Smooth muscle cell (in vitro differentiated cells): ENCODE measurements at regions not wholly inside any gene's neighbourhood (a gene's known extent, or its start where the extent isn't known, plus 50 kb on each side); places are given as distances from the start of the nearest gene placed in this dataset.

Experiments used
- DNase-seq: peaks from one replicate; lab custom pipeline; 2025; ENCODE audit not compliant: unreplicated experiment; lab: John Stamatoyannopoulos, UW
- H2AFZ ChIP-seq: fragments of 200-600 bp; sonication (generic); 2 replicates; pipeline ENCODE4 v1.6.0; 2016; ENCODE audit warnings: antibody characterized with exemption, low read depth, mild to moderate bottlenecking
- H3F3A ChIP-seq: fragments of 200-600 bp; sonication (generic); 2 replicates; pipeline ENCODE4 v1.6.0; 2017; ENCODE audit warnings: antibody characterized with exemption, low read depth
- H3K27ac ChIP-seq: fragments of 200-600 bp; sonication (generic); 2 replicates; pipeline ENCODE4 v1.5.1; 2016; ENCODE audit warnings: low read depth, mild to moderate bottlenecking
- H3K27me3 ChIP-seq: fragments of 200-600 bp; sonication (generic); 2 replicates; pipeline ENCODE4 v1.6.1; 2016; ENCODE audit warnings: low read depth, mild to moderate bottlenecking
- H3K36me3 ChIP-seq: fragments of 200-600 bp; sonication (generic); 2 replicates; pipeline ENCODE4 v1.5.1; 2016; ENCODE audit warnings: low read depth
- H3K4me1 ChIP-seq: fragments of 200-600 bp; sonication (generic); 2 replicates; pipeline ENCODE4 v1.5.1; 2016; ENCODE audit warnings: low read depth
- H3K4me2 ChIP-seq: fragments of 200-600 bp; sonication (generic); 2 replicates; pipeline ENCODE4 v1.6.0; 2016; ENCODE audit warnings: mild to moderate bottlenecking
- H3K4me3 ChIP-seq: fragments of 200-600 bp; sonication (generic); 2 replicates; pipeline ENCODE4 v1.5.1; 2016; ENCODE audit warnings: mild to moderate bottlenecking
- H3K79me2 ChIP-seq: fragments of 200-600 bp; sonication (generic); 2 replicates; pipeline ENCODE4 v1.6.0; 2016; ENCODE audit warnings: low read depth, mild to moderate bottlenecking
- H3K9ac ChIP-seq: fragments of 200-600 bp; sonication (generic); 2 replicates; pipeline ENCODE4 v1.6.0; 2016; ENCODE audit warnings: low read depth
- H3K9me3 ChIP-seq: fragments of 200-600 bp; sonication (generic); replicated peaks from 2 replicates; pipeline ENCODE4 v1.5.1; 2016; ENCODE audit warnings: low read depth
- H4K20me1 ChIP-seq: fragments of 200-600 bp; sonication (generic); 2 replicates; pipeline ENCODE4 v1.6.0; 2016; ENCODE audit warnings: low read depth
- CTCF ChIP-seq: fragments of 200-600 bp; sonication (generic); IDR thresholded peaks from 2 replicates; pipeline ENCODE4 v1.5.1; 2017; ENCODE audit warnings: borderline replicate concordance, mild to moderate bottlenecking, antibody characterized with exemption; ENCODE audit not compliant: insufficient read depth, poor library complexity, severe bottlenecking
- WGBS: methylation state at CpG from one replicate; pipeline ENCODE4 v1.1.7; 2016; ENCODE audit warnings: low lambda C conversion rate; 5-methylcytosine and 5-hydroxymethylcytosine counted together

- H3K79me2 ChIP-seq: no peaks in the 10 kb centered on the region
- H3K9me3 ChIP-seq: no peaks in the 10 kb centered on the region
- H2AFZ ChIP-seq: no peak overlapping the region
- no peak overlapping the region for H3K27ac ChIP-seq
- no peak overlapping the region for H3K9ac ChIP-seq
- 79% methylated on average over 5 of the region's 5 CpGs for WGBS
- no peaks in the 10 kb centered on the region for H3K36me3 ChIP-seq
- H4K20me1 ChIP-seq: no peaks in the 10 kb centered on the region
- no peaks in the 10 kb centered on the region for H3K4me1 ChIP-seq
- TF ChIP-seq CTCF: no peak
- no peak overlapping the region for H3K4me3 ChIP-seq
- no peak for DNase-seq
- H3K4me2 ChIP-seq: no peak overlapping the region
- no peaks in the 10 kb centered on the region for H3F3A ChIP-seq
- no peaks in the 10 kb centered on the region for H3K27me3 ChIP-seq
These were observed 204.7 kb downstream of the ANKRD60 start for GRCh38 chr20:58023781-58024180.

- H3K79me2 ChIP-seq: no peaks in the 10 kb centered on the region
- 98% methylated on average over 9 of the region's 9 CpGs for WGBS
- H3K9ac ChIP-seq: no peak overlapping the region
- no peaks in the 10 kb centered on the region for H3K36me3 ChIP-seq
- H3K4me3 ChIP-seq: no peak overlapping the region
- no peaks in the 10 kb centered on the region for H4K20me1 ChIP-seq
- H3F3A ChIP-seq: no peaks in the 10 kb centered on the region
- DNase-seq: no peak
- no peaks in the 10 kb centered on the region for H3K4me1 ChIP-seq
- TF ChIP-seq CTCF: no peak
- no peaks in the 10 kb centered on the region for H3K27me3 ChIP-seq
- H3K27ac ChIP-seq: no peak overlapping the region
- no peak overlapping the region for H2AFZ ChIP-seq
- no peaks in the 10 kb centered on the region for H3K9me3 ChIP-seq
- no peak overlapping the region for H3K4me2 ChIP-seq
These were observed 205.1 kb downstream of the ANKRD60 start for GRCh38 chr20:58023346-58023745.

- Histone ChIP-seq H4K20me1 (no peaks in the 10 kb centered on the region), H3K9me3 (no peaks in the 10 kb centered on the region), H3K36me3 (no peaks in the 10 kb centered on the region), H2AFZ (no peak overlapping the region), H3K27ac (no peak overlapping the region), H3K4me1 (no peaks in the 10 kb centered on the region), H3K4me3 (no peak overlapping the region), H3K9ac (no peak overlapping the region), H3K79me2 (no peaks in the 10 kb centered on the region), H3K27me3 (no peaks in the 10 kb centered on the region), H3F3A (no peaks in the 10 kb centered on the region), H3K4me2 (no peak overlapping the region)
- no peak for TF ChIP-seq CTCF
- no peak for DNase-seq
- WGBS: 36% methylated on average over 3 of the region's 3 CpGs
These were observed 205.7 kb downstream of the ANKRD60 start for GRCh38 chr20:58022711-58023110.

- Histone ChIP-seq H3K4me1 (peaks cover 2% of the 10 kb centered on the region), H3K4me2 (no peak overlapping the region)
These were observed 207.0 kb downstream of the ANKRD60 start for GRCh38 chr20:58021481-58021880.

More at GRCh38 chr20:58021481-58021880, 207.0 kb downstream of the ANKRD60 start:
- Histone ChIP-seq H2AFZ (no peak overlapping the region), H3K27ac (no peak overlapping the region), H3F3A (no peaks in the 10 kb centered on the region), H4K20me1 (no peaks in the 10 kb centered on the region), H3K9ac (no peak overlapping the region), H3K27me3 (no peaks in the 10 kb centered on the region), H3K79me2 (no peaks in the 10 kb centered on the region), H3K9me3 (no peaks in the 10 kb centered on the region), H3K36me3 (no peaks in the 10 kb centered on the region), H3K4me3 (no peak overlapping the region)
- no peak for DNase-seq
- 85% methylated on average over 7 of the region's 7 CpGs for WGBS
- no peak for TF ChIP-seq CTCF
